ENCODE measurements at regions not wholly inside any gene's neighbourhood (a gene's known extent, or its start where the extent isn't known, plus 50 kb on each side); places are given as distances from the start of the nearest gene placed in this dataset.
"Not testable (repeated sequence)": the region's sequence is repeated elsewhere in the genome, so short reads cannot be mapped to it uniquely, and the experiment has no call there.

DNA sequence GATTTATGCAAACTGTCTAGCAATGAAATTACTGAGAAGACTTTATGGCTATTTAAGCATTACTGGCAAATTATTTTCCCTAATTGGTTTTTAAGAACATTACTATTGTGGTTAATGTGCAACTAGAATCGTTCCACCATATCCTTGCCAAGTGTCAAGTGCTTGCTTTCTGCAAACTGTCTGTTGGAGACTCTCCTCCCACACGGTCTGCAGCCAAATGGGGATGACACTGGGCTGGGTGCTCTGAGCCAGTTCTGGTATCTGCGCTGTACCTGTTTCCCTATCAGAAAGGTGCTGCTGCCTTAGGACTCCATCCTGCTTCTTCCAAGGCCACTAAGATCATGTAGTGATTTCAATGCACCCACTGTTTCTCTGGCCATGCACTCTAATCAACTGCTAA, 110.4 kb downstream of the RAMP3 start:
- DNase-seq, result peak in 1 of 3 experiments; percentile 54

DNA sequence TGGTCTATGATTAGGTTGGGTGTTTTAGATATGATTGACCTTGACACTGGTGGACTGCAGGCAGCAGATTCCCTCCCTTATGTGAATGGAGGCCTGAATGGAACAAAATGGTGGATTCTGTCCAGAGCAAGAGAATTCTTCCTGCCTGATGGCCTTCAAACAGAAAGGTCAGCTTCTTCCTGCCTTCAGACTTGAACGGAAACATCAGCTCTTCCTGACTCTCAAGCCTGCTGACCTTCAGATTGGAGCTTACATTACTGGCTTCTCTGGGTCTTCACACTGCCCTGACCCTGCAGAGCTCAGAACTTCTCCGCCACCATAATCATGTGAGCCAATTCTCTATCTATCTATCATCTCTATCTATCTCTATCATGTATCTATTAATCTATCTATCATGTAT, 111.6 kb downstream of the RAMP3 start:
- DNase-seq, result no peak

DNA sequence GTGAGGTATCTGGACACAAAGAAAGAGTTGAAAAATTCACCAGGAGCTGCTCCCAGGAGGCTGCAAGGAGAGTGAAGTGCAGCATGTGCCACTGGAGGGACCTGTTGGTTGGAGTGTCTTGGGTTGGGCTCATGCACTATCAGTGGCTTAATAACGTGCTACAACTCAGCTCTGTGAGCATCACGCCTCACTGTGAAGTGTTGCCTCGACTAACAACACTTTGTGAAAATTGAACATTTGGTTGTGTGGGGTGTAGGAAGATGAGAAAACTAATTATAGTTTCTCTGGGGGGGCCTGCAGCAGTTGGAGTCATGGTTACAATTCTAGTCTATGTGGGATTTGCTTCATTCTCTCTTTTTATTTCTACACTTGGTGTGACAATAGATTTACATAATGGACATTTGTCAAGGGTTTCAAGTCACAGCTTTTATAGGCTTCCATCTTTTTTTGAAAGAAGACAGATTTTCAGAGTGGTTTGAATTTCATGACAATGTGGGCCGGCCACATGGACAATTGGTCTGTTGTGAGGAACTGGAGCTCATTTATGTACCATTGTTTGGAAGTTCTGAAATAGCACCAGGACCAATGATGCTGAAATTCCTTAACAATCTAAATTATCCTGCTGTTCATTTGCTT, 121.3 kb downstream of the RAMP3 start:
- DNase-seq, result no peak

DNA sequence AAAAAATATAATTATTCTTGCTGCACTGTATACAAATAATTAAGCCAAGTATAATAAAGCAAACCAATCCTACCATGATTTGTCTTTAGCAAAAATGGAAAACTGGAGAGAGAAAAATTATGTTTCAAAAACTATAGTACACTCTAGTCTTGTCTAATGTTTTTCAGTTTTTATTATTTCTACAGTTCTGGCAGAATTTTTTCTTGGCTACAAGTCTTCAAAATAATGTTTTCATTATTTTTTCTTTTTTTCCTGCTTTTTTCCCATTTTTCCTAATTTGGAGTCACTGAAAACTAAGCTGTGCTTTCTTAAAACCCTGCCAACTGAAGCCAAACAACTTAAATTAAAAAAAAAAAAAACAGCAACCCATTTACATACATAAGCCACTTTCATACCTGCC, 132.0 kb downstream of the RAMP3 start:
- not testable (repeated sequence) for DNase-seq

DNA sequence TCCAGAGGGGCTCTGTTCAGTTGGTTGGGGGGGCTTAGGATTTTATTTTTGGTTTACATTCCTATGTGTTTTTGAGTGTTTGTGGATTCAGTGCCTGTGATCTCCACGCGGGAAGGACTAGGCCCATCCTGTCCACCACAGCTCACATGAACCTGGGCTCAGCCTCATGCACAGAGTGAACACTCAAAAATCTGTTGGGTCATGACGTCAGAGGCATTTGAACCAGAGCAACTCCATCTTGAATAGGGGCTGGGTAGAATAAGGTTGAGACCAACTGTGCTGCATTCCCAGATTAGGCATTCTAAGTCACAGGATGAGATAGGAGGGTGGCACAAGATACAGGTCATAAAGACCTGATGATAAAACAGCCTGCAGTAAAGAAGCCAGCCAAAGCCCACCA, 133.3 kb downstream of the RAMP3 start:
- DNase-seq, result no peak

DNA sequence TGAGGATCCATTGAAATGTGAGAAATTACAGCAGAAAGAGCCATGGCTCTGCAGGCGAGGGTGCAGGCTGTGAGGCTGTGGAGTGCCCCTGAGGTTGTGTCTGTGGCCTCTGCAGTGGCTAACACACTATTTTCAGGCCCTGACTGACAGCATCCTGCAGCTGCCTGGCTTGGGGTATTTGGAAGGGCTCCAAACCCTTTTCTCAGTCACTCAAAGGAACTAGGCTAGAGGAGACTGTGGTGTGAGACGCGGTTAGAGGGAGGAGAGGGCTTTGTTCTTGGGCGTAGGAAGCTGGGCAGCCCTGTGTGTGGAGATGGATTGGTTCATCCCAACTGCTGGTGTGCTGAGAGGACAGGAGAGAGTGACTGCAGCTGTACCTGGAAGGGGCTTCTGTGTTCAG, 134.9 kb downstream of the RAMP3 start:
- no peak for DNase-seq

DNA sequence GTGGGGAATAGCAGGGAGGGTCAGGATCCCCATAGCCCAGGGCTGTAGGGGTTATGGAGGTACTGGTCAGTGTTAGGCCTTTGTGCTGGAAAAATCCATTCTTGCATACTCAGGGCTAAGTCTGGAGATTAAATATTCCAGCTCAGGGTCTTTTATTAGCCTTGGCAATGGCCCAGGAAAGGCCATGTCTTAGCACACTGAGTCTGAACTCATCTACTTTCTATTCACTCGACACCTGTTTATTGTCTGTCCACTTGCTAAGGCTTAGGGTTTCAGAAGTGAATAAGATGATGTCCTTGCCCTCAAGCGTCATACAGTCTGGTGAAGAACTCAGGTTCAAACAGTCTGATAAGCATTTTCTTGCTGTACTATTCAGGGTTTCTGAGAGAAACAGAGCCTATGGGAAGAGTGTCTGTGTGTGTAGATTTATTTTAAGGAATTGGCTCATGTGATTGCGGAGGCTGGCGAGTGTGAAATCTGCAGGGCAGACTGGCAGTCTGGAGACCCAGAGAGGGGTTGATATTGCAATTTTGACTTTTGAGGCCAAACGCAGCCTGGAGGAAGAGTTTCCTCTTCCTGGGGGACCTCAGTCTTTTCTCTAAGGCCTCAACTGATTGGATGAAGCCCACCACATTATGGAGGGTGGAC, 135.8 kb downstream of the RAMP3 start:
- DNase-seq, result no peak

DNA sequence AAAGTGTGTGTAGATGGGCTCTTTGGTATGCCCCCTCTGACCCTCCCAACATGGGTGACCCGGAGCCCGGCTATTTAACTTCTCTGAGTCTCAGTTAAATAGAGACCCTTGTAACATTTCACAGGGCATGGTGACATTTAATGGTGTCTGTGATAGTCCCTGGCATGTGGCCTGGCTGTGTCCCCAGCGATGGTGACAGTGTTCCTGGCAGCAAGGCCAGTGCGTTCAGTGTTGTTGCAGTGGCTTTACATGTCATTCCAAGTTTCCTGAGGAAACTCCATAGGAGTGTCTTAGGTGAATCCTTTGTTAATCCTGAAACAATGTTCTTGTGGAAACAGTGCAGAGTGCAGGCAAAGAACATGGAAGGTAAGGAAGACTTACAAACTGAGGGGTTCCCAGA, 137.0 kb downstream of the RAMP3 start:
- no peak for DNase-seq

DNA sequence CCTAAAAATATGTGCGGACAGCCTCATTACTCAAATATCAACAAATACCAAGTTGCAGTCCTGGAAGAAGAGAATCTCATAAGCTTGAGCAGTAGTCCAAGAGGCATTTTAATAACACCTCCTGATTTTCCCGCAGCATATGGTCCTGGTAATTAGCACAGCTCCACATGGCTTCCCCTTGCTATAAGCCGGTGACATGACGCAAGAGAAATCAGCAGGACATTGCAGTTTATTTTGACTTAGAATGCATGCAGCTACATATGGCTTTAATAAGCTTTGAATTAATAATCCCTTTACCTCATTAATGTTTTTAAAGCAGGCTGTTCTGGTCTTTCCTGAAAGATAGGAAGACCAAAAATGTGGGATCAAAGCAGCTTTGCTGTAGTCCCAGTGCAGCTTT, 137.6 kb downstream of the RAMP3 start:
- no peak for DNase-seq

DNA sequence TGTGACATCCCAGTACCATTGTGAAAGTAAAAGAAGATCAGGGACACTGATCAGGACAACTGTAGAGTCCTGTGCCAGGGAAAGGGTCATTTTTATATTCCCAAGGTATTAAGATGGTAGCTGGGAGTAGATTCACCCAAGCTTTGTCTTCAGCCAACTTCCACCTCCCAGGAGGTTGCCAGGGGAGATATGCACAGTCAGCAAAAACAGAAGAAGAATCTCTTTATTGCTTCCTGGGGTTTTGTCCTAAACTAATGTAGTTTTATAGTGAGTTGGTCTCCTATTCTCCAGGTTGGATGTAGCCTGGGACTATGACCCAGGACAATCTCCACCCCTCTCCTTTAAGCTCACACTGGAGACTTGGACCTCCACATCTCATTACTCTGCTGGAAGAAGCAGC, 139.2 kb downstream of the RAMP3 start:
- no peak for DNase-seq

DNA sequence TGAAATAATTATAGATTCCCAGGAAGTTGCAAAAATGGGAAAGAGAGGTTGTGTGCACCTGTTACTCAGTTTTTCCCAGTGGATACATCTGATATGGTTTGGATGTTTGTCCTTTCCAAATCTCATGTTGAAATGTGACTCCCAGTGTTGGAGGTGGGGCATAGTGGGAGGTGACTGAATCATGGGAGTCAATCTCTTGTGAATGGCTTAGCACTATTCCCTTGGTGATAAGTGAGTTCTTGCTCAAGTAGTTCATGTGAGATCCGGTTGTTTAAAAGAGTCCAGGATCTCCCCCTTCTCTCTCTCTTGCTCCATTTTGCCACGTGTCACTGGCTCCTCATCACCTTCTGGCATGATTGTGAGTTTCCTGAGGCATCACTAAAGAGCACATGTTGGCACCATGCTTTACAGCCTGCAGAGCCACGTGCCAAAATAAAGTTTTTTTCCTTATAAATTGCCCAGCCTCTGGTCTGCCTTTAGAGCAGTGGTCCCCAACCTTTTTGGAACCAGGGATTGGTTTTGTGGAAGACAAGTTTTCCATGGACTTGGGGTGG, 149.2 kb downstream of the RAMP3 start:
- no peak for DNase-seq

DNA sequence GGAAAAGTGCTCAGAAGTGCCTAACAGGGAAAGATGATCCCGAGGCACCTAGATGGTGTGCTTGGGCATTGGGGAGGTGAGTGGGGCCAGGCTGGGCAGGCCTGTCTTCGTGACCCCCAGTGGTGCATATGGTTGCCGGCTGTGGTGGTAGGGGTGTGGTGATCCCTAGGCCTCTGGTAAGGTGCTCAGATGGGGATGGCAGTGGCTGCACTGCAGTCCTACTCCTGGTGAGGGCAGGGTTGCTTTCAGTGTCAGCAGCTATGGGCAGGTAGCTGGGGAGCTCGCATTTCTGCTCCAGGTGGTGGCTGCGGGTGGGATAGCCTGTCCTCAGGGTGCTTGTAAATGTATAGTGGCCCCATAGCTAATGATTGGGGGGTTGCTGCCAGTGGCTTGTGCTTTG, 154.0 kb downstream of the RAMP3 start:
- DNase-seq, result no peak

DNA sequence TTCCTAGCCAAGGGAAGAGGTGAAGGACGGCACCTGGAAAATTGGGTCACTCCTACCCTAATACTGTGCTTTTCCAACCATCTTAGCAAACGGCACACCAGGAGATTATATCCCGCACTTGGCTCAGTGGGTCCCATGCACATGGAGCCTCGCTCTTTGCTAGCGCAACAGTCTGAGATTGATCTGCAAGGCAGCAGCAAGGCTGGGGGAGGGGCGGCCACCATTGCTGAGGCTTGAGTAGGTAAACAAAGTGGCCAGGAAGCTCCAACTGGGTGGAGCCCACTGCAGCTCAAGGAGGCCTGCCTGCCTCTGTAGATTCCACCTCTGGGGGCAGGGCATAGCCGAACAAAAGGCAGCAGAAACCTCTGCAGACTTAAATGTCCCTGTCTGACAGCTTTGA, 157.9 kb downstream of the RAMP3 start:
- not testable (repeated sequence) for DNase-seq

DNA sequence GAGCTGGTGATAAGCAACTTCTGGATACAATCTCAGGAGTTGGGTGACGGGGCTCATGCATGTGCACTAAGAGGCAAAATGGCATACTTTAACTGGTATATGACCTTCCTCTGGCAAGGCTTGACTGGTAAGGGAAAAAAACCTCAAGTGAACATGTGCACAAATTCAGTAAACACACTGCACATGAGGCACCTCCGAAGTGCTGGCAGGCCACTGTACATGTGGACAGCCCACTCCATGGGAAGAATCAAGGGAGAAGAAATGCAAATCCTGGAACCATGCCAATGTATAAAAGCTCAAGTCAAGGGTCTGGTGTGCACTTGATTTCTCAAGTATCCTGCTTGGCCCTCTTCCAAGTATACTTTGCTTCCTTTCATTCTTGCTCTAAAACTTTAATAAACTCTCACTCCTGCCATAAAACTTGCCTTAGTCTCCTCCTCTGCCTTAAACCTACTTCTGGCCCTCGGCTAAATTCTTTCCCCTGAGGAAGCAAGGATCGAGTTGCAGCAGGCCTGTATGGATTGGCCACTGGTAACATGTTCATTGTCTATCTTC, 167.2 kb downstream of the RAMP3 start:
- DNase-seq, result peak in 2 of 3 experiments; percentile 36 to 79

DNA sequence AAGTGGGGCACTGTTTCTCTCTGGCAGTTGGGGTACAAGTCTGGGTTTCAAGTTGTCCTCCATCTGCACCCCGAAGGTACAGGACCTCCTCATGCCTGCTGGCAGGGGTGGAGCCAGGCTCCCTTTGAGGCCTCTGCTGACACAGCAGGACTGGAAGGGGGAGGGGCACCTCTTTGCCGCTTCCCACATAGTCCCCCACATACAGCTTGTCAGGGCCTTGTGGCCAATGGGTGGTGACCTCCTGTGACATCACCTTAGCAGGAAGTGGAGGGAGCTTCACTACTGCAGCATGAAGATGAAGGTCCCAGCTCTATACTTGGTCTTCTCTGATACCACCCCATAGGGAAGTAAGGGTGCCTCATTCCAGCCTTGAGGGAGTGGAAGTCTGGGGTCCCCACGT, 167.8 kb downstream of the RAMP3 start:
- no peak for DNase-seq

DNA sequence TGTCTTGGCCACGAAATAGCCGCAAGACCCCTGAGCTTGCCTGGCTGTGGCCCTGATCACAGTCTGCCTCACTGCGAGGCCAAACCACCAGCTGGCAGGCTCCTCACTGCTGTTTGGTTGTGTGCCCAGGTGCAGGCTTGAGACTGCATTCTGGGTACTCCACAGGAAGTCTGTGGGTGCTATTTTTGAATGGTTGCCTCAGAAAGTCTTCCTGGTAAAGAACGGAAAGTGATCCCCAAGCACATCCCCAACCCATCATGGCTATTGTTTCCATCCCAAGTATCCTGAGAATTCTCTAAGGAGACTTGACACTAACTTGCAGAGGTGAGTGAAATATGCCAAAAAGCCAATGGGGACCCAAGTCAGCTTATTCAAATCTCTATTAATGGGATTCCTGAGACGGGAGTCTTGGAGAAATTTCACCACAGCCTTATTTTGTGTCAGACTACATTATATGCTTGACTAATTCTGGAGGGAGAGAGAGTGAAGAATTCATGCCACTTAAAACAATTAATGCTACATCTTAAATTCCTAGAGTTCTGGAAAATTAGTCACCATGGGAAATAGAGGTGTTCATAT, 170.9 kb downstream of the RAMP3 start:
- DNase-seq, result no peak

DNA sequence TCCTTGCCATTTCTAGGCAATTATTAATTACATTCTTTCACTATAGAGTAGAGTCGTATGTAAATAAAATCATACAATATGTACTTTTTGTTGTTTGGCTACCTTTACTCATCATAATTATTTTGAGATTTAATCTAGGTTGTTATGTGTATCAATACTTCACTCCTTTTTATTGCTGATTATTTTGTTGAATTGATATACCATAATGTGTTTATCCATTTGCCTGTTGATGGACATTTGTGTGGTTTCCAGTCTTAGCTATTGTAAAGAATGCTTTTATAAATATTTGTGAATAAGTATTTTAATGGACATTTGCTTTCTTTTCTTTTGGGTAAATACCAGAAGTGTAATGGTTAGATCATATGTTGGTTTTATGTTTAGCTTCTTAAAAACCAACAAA, 174.0 kb downstream of the RAMP3 start:
- no peak for DNase-seq

DNA sequence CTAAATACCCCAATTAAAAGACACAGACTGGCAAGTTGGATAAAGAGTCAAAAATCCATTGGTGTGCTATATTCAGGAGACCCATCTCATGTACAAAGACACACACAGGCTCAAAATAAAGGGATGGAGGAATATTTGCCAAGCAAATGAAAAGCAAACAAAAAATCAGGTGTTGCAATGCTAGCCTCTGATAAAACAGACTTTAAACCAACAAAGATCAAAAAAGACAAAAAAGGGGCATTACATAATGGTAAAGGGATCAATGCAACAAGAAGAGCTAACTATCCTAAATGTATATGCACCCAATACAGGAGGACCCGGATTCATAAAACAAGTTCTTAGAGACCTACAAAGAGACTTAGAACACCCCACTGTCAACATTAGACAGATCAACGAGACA, 177.4 kb downstream of the RAMP3 start:
- not testable (repeated sequence) for DNase-seq

DNA sequence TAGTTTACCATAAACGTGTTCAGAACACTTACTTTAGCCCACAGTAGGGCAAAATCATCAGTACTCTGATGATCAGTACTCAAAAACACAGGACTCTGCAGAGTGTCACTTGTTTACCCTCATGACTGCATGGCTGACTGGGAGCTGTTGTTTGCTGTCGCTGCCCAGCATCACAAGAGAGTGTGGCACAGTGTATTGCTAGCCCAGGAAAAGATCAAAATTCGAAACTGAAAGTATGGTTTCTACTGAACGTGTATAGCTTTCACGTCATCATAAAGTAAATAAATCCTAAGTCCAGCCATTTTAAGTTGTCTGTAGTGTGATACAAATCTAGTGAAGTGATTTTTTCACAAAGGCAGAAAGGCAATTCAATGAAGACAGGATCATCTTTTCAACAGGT, 184.6 kb downstream of the RAMP3 start:
- peak in 1 of 3 experiments; percentile 25 for DNase-seq

DNA sequence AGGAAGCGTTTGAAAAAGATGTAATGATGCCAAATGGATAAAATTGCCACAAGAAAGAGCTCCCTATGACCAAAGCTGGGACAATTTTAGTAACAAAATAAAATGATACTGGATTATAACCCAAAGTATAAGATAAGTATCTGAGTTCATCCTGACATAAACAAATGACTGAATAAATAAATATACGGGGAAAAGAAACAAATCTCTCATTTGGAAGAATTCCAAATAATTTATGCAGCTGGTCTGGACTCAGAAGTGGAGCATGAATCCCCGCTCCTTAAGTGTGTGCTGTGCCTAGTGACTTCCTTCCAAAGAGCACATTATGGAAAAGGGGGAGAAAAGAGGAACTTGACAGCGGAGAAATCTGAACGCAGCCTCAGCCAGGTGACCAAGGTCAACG, 186.2 kb downstream of the RAMP3 start:
- no peak for DNase-seq

DNA sequence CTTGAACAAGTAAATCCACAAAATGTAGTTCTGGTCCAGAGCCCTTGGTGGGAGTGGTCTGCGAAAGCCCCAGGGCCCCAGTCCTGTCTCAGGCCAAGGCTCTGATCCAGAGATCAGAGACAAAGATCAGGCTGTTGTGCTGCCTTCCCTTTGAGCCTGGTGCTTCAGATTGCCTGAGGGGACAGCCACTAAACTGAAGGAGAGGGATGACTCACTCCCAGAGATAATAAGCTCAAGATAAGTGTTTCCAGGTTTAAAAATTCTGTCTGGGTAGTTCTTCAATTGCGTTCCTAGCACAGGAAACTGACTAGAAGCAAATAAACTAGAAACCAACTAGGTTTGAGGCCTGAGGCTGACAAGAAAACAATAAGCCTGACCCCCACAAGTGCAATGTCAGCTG, 190.2 kb downstream of the RAMP3 start:
- DNase-seq, result peak in 1 of 3 experiments; percentile 53

DNA sequence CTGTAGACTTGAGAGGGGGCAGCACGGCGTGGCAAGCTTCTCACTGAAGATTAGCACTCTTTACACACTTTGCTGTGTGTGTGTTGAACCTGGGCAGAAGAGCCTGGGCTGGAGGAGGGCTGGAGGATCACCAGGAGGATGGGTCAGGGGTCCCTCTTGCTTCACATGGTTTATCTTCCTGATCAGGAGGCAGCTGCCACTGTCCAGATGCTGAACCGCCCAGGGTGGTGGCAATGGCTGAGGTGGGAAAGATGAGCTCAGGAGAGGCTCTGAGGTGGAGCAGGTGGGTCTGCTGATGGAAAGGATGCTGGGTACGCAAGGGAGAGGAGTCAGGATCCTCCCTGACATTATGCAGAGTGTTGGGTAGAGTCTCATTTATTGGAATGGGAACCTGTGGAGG, 191.5 kb downstream of the RAMP3 start:
- no peak for DNase-seq

DNA sequence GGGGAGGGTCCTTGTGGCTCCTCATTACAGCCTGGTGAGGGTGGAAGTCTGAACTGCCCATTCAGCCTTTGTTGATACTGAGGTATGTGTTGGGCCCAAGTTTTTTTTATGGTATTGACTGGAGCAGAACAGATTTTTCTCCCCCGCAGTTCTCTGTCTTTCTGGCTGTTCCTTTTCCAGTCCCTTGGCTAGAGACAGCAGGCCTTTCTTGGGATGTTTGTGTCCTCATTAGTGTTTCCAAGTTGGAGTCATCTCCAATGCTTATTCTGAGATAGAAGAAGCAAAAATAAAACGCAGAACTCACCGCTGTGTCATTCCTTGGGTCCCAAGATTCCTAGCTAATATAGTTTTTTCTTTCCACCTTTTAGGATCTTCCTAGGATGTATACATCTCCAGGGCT, 193.3 kb downstream of the RAMP3 start:
- DNase-seq, result no peak

DNA sequence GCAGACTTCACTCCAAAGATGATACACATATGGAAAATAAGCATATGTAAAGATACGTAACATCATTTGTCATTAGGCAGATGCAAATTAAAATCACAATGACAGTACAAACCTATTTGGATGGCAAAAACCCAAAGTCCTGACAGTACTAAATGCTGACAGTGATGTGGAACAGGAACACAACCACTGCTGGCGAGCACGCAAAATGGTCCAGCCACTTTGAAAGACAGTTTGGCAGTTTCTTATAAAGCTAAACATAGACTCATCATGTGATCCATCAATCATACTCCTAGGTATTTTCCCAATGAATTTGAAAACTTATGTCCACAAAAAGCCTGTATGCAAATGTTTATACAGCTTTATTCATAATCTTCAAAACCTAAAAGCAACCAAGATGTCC, 200.7 kb downstream of the RAMP3 start:
- no peak for DNase-seq

All from NCI-H1417 (cell line).